ENCODE measurements at regions not wholly inside any gene's neighbourhood (a gene's known extent, or its start where the extent isn't known, plus 50 kb on each side); places are given as distances from the start of the nearest gene placed in this dataset.
"Not testable (repeated sequence)": the region's sequence is repeated elsewhere in the genome, so short reads cannot be mapped to it uniquely, and the experiment has no call there.

- H2AK5ac ChIP-seq (ENCODE audit: low read depth, low read length); H3K27me3 ChIP-seq (replicated peaks in 1 of 4; ENCODE audit: control insufficient read depth in 3 of 4, extremely low read depth in 1 of 4, insufficient read depth in 3 of 4, low read length in 3 of 4); H3K27ac ChIP-seq (ENCODE audit: low read depth, low read length); H4K5ac ChIP-seq (ENCODE audit: insufficient read length, low read depth, low read length); H4K91ac ChIP-seq (replicated peaks; ENCODE audit: insufficient read length, low read length); H3K79me1 ChIP-seq (ENCODE audit: low read depth, low read length); H2BK15ac ChIP-seq (ENCODE audit: low read length); POLR2A ChIA-PET (ENCODE audit: partially characterized antibody); H3K23ac ChIP-seq (ENCODE audit: insufficient read length); H3K56ac ChIP-seq (replicated peaks; ENCODE audit: insufficient read length, low read depth, low read length); H3K4me2 ChIP-seq (ENCODE audit: insufficient read depth in 1 of 2, low read depth in 2 of 2, low read length in 2 of 2); H2BK5ac ChIP-seq (ENCODE audit: low read depth, low read length); CTCF ChIA-PET (ENCODE audit: partially characterized antibody); H4K20me1 ChIP-seq (replicated peaks in 1 of 2; ENCODE audit: control insufficient read depth in 1 of 2, insufficient read depth in 2 of 2, low read length in 2 of 2); H2BK12ac ChIP-seq (ENCODE audit: low read depth, low read length); H2AFZ ChIP-seq (ENCODE audit: low read length); H3K4me3 ChIP-seq (ENCODE audit: extremely low read depth in 1 of 4, insufficient read depth in 2 of 4, low read depth in 3 of 4, low read length in 4 of 4); H3K23me2 ChIP-seq (ENCODE audit: low read depth, low read length); H3K18ac ChIP-seq (ENCODE audit: extremely low read depth, low read length); H4K8ac ChIP-seq (ENCODE audit: extremely low read depth, insufficient read depth, low read length); H3K79me2 ChIP-seq (ENCODE audit: control insufficient read depth in 1 of 2, insufficient read depth in 2 of 2, low read length in 2 of 2); H3K4ac ChIP-seq (replicated peaks; ENCODE audit: insufficient read length, low read depth, low read length); FAIRE-seq; H2BK20ac ChIP-seq (ENCODE audit: low read length); H2BK120ac ChIP-seq (replicated peaks; ENCODE audit: low read depth, low read length); DNase-seq (ENCODE audit: low read depth in 1 of 2, low spot score in 2 of 2); H3K4me1 ChIP-seq (replicated peaks in 1 of 4; ENCODE audit: control insufficient read depth in 3 of 4, insufficient read depth in 4 of 4, low read length in 3 of 4); H3K36me3 ChIP-seq (ENCODE audit: control insufficient read depth in 2 of 4, insufficient read depth in 4 of 4, low read length in 3 of 4); H3K9ac ChIP-seq (replicated peaks in 1 of 4; ENCODE audit: extremely low read depth in 1 of 4, low read depth in 3 of 4, low read length in 3 of 4); H3K14ac ChIP-seq (ENCODE audit: insufficient read length): not testable (repeated sequence)
- 86% methylated on average over 2 of the region's 3 CpGs; no CpG with 5 or more reads in 1 of the 2 experiments for WGBS, 2 experiments (ENCODE audit: extremely low coverage in 1 of 2, insufficient coverage in 1 of 2, insufficient read length in 1 of 2, insufficient replicate concordance in 2 of 2, low coverage in 1 of 2, low lambda C conversion rate in 2 of 2, missing lambda C conversion rate in 1 of 2)
- peaks cover 29 to 34% of the 10 kb centered on the region in 2 experiments for H3K9me3 ChIP-seq (ENCODE audit: insufficient read depth in 2 of 2, low read depth in 1 of 2, low read length in 1 of 2)
Observed at GRCh38 chr15:20388161-20388560, 153.4 kb downstream of the GOLGA6L6 start.
